OCI-LY7 (cell line): ENCODE measurements at regions not wholly inside any gene's neighbourhood (a gene's known extent, or its start where the extent isn't known, plus 50 kb on each side); places are given as distances from the start of the nearest gene placed in this dataset.

Source experiments
- CTCF ChIP-seq: fragments of 200-600 bp; sonication (generic); conservative IDR thresholded peaks from 2 replicates; pipeline ENCODE4 v1.5.1; 2014; ENCODE audit warnings: mild to moderate bottlenecking, antibody characterized with exemption, low read length, moderate library complexity, mixed read lengths
- EZH2phosphoT487 ChIP-seq: fragments of 200-600 bp; sonication (generic); IDR thresholded peaks from 2 replicates; pipeline ENCODE4 v1.6.1; 2018; ENCODE audit warnings: low read depth, borderline replicate concordance, mild to moderate bottlenecking, mixed run types, antibody characterized with exemption, low read length, moderate library complexity, mixed read lengths

GRCh38 chr6:27553123-27553904 is 80.4 kb upstream of the ZNF184 start:
- TF ChIP-seq CTCF: no peak
- no peak for TF ChIP-seq EZH2phosphoT487
